ENCODE measurements at regions not wholly inside any gene's neighbourhood (a gene's known extent, or its start where the extent isn't known, plus 50 kb on each side); places are given as distances from the start of the nearest gene placed in this dataset.
"Not testable (repeated sequence)": the region's sequence is repeated elsewhere in the genome, so short reads cannot be mapped to it uniquely, and the experiment has no call there.

- DNase-seq: no peak
Measured at GRCh38 chr22:49657974-49658590, 169.6 kb downstream of the BRD1 start.

GRCh38 chr22:49657275-49657973, 170.2 kb downstream of the BRD1 start:
- DNase-seq: no peak

GRCh38 chr22:49656883-49657274, 170.8 kb downstream of the BRD1 start:
- not testable (repeated sequence) for DNase-seq

GRCh38 chr22:49656291-49656851, 171.3 kb downstream of the BRD1 start:
- DNase-seq: no peak

GRCh38 chr22:49655168-49655812, 172.4 kb downstream of the BRD1 start:
- DNase-seq: no peak

- no peak for DNase-seq
Measured at GRCh38 chr22:49650336-49651241, 177.1 kb downstream of the BRD1 start.

- no peak for DNase-seq
Measured at GRCh38 chr22:49649166-49650068, 178.3 kb downstream of the BRD1 start.

- no peak for DNase-seq
Measured at GRCh38 chr22:49648053-49648452, 179.6 kb downstream of the BRD1 start.

- no peak for DNase-seq
Measured at GRCh38 chr22:49647627-49648026, 180.0 kb downstream of the BRD1 start.

- DNase-seq: no peak
Measured at GRCh38 chr22:49646876-49647275, 180.8 kb downstream of the BRD1 start.

GRCh38 chr22:49645791-49646550, 181.7 kb downstream of the BRD1 start:
- DNase-seq: no peak

GRCh38 chr22:49645257-49645656, 182.4 kb downstream of the BRD1 start:
- DNase-seq: no peak

GRCh38 chr22:49643998-49644397, 183.7 kb downstream of the BRD1 start:
- DNase-seq: no peak

- no peak for DNase-seq
Measured at GRCh38 chr22:49643466-49643865, 184.2 kb downstream of the BRD1 start.

GRCh38 chr22:49642741-49643140, 184.9 kb downstream of the BRD1 start:
- no peak for DNase-seq

- no peak for DNase-seq
Measured at GRCh38 chr22:49642331-49642730, 185.3 kb downstream of the BRD1 start.

- DNase-seq: no peak
Measured at GRCh38 chr22:49641770-49642313, 185.8 kb downstream of the BRD1 start.

- no peak for DNase-seq
Measured at GRCh38 chr22:49640366-49641095, 187.1 kb downstream of the BRD1 start.

GRCh38 chr22:49639956-49640355, 187.7 kb downstream of the BRD1 start:
- DNase-seq: no peak

GRCh38 chr22:49638788-49639187, 188.9 kb downstream of the BRD1 start:
- no peak for DNase-seq
